Activated gamma-delta T cell (primary cell): ENCODE measurements at regions not wholly inside any gene's neighbourhood (a gene's known extent, or its start where the extent isn't known, plus 50 kb on each side); places are given as distances from the start of the nearest gene placed in this dataset.
"Not testable (repeated sequence)": the region's sequence is repeated elsewhere in the genome, so short reads cannot be mapped to it uniquely, and the experiment has no call there.

Experiments used
- DNase-seq: peaks from one replicate; lab custom pipeline; 2025; lab: John Stamatoyannopoulos, UW

DNA sequence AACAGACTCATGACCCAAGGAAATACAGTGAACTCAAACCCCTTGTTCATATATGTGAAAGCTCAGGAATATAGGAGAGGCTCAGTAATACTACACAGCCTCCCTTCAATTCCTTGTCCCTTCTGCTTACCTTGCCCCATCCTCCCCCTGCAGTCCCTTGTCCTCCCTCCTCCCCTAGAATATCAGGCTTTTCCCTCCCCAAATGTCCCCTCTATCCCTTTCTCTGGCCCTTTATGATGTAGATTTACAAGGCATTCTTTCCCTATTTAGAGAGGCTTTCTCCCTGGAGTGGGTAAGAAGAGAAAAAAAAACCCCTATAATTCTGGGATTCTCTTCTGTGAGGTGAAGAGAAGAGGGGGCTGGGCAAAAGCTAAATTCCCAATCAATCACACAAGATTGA, 64.9 kb upstream of the KBTBD8 start:
- no peak for DNase-seq

DNA sequence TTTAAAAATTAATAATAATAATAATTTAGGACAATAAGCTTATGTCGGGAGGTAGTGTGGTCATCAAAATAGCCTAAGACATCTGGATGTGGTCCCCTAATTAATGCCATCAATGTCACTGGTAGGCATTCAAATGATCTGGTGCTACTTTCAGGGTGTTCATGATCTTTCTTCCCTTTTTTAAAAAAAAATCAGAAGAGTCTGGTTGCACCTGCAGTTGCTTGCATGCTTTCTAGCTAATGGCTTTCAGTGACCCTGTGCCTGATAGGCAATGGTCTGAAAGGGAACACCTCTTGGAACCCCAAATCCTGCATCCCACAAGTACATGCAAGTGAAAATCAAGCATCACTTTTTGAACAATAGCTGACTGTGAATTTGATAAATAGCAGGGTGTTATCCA, 64.1 kb upstream of the KBTBD8 start:
- no peak for DNase-seq

DNA sequence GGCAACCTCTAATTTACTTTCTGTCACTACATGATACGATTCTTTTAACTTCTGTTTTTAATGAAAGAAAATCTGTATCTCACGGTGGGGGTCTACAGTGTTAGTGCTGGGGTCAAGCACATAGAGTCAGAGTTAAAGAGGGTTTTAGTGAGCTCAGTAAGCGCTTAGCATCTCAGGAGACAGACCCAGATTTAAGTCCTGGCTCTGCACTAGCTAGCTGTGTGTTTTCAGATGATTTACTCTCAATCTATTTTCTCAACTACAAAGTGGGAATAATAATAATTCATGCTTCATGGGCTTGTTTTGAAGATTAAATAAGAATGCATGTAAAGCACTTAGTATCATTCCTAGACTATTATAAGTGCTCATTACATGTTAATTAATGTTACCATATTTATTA, 63.4 kb upstream of the KBTBD8 start:
- no peak for DNase-seq

DNA sequence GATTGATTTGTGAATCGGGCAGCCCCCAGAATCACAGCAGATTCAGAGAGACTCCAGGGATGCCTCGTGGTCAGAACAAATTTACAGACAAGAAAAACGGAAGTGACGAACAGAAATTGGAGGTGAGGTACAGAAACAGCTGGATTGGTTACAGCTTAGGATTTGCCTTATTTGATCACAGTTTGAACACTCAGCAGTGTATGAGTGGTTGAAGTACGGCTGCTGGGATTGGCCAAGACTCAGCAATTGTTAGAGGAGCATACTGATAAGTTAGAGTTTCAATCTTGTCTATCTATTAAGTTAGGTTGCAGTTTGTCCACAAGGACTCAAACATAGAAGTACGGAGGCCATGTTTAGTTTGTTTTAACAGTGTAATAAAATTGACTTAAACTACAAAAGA, 61.1 kb upstream of the KBTBD8 start:
- not testable (repeated sequence) for DNase-seq

DNA sequence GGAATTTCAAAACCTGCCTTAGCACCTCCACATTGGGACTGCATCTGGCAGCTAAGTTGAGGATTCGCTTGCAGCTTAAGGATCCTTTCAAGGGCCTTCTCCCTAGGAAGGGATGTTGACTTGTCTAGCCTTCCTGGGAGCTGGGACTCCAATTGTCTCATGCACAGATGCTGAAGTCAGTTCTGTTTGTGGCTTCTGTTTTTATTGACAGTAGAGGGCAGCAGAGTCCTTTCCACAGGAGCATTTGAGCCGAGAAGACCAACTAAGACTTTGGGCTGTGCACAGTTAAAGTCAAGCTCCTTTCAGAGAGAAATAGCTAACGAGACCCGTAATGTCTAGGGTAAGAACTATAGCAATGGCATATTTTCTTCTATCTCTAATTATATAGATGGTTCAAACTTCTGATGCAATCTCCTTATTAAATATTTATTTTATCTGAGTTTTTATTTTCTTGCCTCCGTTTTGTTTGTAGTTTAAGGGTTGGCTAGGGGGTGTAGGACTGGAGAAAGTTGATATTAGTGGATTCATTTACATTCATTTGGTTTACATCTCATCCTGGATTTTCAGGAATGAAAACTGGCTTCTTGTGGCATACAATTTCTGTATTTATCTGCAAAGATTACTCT, 59.7 kb upstream of the KBTBD8 start:
- no peak for DNase-seq

DNA sequence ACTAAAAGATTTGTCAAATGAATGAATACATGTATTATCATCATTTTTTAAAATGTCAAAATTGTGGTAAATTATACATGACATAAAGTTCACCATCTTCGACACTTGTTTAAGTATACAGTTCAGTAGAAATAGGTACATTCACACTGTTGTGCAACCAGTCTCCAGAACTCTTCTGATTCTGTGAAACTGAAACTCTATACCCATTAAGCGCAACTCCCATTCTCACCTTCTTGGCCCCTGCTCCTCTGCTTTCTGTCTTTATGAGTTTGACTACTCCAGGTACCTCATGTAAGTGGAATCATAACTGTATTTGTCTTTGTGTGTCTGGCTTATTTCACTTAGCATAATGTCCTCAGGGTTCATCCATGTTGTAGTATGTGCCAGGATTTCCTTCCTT, 50.1 kb upstream of the KBTBD8 start:
- no peak for DNase-seq
